Liver (tissue), 8 donors: ENCODE measurements at regions not wholly inside any gene's neighbourhood (a gene's known extent, or its start where the extent isn't known, plus 50 kb on each side); places are given as distances from the start of the nearest gene placed in this dataset.

Experiments
- DNase-seq: peaks from one replicate; pipeline ENCODE4 v3.0.0-alpha.2; 2017; ENCODE audit warnings: low spot score
- H3K27ac ChIP-seq, 2 donors: one replicate each; pipeline ENCODE4 v1.7.0; 2013; ENCODE audit warnings: inconsistent platforms in 2 of 2, low read length in 2 of 2, control low read depth in 1 of 2, low read depth in 1 of 2, mild to moderate bottlenecking in 1 of 2
- H3K27me3 ChIP-seq, 4 donors: one replicate each; pipeline versions ENCODE4 v1.6.1 to v1.7.0; 2013; ENCODE audit warnings: low read length in 3 of 4, inconsistent platforms in 1 of 4, mild to moderate bottlenecking in 1 of 4, moderate library complexity in 1 of 4; ENCODE audit not compliant: control insufficient read depth in 4 of 4, insufficient read depth in 4 of 4
- H3K36me3 ChIP-seq, 4 donors: one replicate each; pipeline versions ENCODE4 v1.6.1 to v1.7.0; 2013; ENCODE audit warnings: low read length in 3 of 4, mild to moderate bottlenecking in 3 of 4, low read depth in 1 of 4, moderate library complexity in 1 of 4; ENCODE audit not compliant: control insufficient read depth in 4 of 4, insufficient read depth in 3 of 4
- H3K4me1 ChIP-seq, 4 donors: one replicate each; pipeline versions ENCODE4 v1.6.1 to v1.7.0; 2013; ENCODE audit warnings: low read length in 3 of 4, mild to moderate bottlenecking in 3 of 4, moderate library complexity in 1 of 4; ENCODE audit not compliant: control insufficient read depth in 4 of 4, insufficient read depth in 4 of 4
- H3K4me3 ChIP-seq, 3 donors: one replicate each; pipeline versions ENCODE4 v1.6.1 to v1.7.0; 2013; ENCODE audit warnings: low read length in 3 of 3, control low read depth in 1 of 3, low read depth in 1 of 3, mild to moderate bottlenecking in 1 of 3
- H3K9ac ChIP-seq, 2 donors: one replicate each; pipeline ENCODE4 v1.7.0; 2013; ENCODE audit warnings: low read length in 2 of 2, mild to moderate bottlenecking in 2 of 2, moderate library complexity in 2 of 2, control low read depth in 1 of 2, low read depth in 1 of 2
- H3K9me3 ChIP-seq, 4 donors: one replicate each; pipeline versions ENCODE4 v1.6.1 to v1.7.0; 2013; ENCODE audit warnings: low read length in 3 of 4; ENCODE audit not compliant: control insufficient read depth in 4 of 4
- EGR1 ChIP-seq, 2 donors: IDR thresholded peaks; 2 replicates each; pipeline ENCODE4 v1.6.1; 2016 to 2018; ENCODE audit warnings: antibody characterized with exemption in 2 of 2, low read depth in 2 of 2
- FOXA1 ChIP-seq: IDR thresholded peaks from 2 replicates; pipeline ENCODE4 v1.6.1; 2016; ENCODE audit warnings: antibody characterized with exemption
- FOXA2 ChIP-seq: IDR thresholded peaks from 2 replicates; pipeline ENCODE4 v1.6.1; 2016; ENCODE audit warnings: antibody characterized with exemption
- GABPA ChIP-seq, 2 donors: IDR thresholded peaks in 1 of 2; conservative IDR thresholded peaks in 1 of 2; 2 replicates each; pipeline ENCODE4 v1.6.1; 2016; ENCODE audit warnings: antibody characterized with exemption in 2 of 2, mild to moderate bottlenecking in 1 of 2, moderate library complexity in 1 of 2
- HNF4A ChIP-seq, 2 donors: conservative IDR thresholded peaks; 2 replicates each; pipeline ENCODE4 v1.6.1; 2016; ENCODE audit warnings: antibody characterized with exemption in 2 of 2, mild to moderate bottlenecking in 2 of 2
- HNF4G ChIP-seq: IDR thresholded peaks from 2 replicates; pipeline ENCODE4 v1.6.1; 2016; ENCODE audit warnings: antibody characterized with exemption
- JUND ChIP-seq, 2 donors: IDR thresholded peaks; 2 replicates each; pipeline ENCODE4 v1.6.1; 2016; ENCODE audit warnings: antibody characterized with exemption in 2 of 2
- NR2F2 ChIP-seq: IDR thresholded peaks from 2 replicates; pipeline ENCODE4 v1.6.1; 2016; ENCODE audit warnings: antibody characterized with exemption
- RAD21 ChIP-seq, 2 donors: IDR thresholded peaks; 2 replicates each; pipeline ENCODE4 v1.6.1; 2016; ENCODE audit warnings: antibody characterized with exemption in 2 of 2, mild to moderate bottlenecking in 2 of 2
- RXRA ChIP-seq, 2 donors: IDR thresholded peaks; 2 replicates each; pipeline ENCODE4 v1.6.1; 2017 to 2018; ENCODE audit warnings: antibody characterized with exemption in 2 of 2, mild to moderate bottlenecking in 1 of 2
- SP1 ChIP-seq: IDR thresholded peaks from 2 replicates; pipeline ENCODE4 v1.6.1; 2018; ENCODE audit warnings: antibody characterized with exemption, mild to moderate bottlenecking
- TAF1 ChIP-seq: conservative IDR thresholded peaks from 2 replicates; pipeline ENCODE4 v1.6.1; 2016; ENCODE audit warnings: antibody characterized with exemption, mild to moderate bottlenecking
- YY1 ChIP-seq: IDR thresholded peaks from 2 replicates; pipeline ENCODE4 v1.6.1; 2016; ENCODE audit warnings: antibody characterized with exemption, mild to moderate bottlenecking
- WGBS: extraction: QIAGEN DNeasy Blood & Tissue Kit; methylation state at CpG from one replicate; pipeline ENCODE4 v1.1.7; 2013; 5-methylcytosine and 5-hydroxymethylcytosine counted together
- TF ChIP-seq, protein P1 (sequence below): fragments of 150-350 bp; IDR thresholded peaks from 2 replicates; pipeline ENCODE4 v1.5.1; 2017; ENCODE audit warnings: improper control_type of control experiment, low read depth, low read length; ENCODE audit not compliant: missing input control
- TF ChIP-seq, protein P2 (sequence below): IDR thresholded peaks from 2 replicates; pipeline ENCODE4 v1.6.1; 2016; ENCODE audit warnings: antibody characterized with exemption
- TF ChIP-seq, protein P3 (sequence below): IDR thresholded peaks from 2 replicates; pipeline ENCODE4 v1.6.1; 2016; ENCODE audit warnings: antibody characterized with exemption, mild to moderate bottlenecking
- TF ChIP-seq, protein P4 (sequence below): IDR thresholded peaks from 2 replicates; pipeline ENCODE4 v1.6.1; 2016; ENCODE audit warnings: antibody characterized with exemption
- TF ChIP-seq, protein P5 (sequence below): IDR thresholded peaks from 2 replicates; pipeline ENCODE4 v1.6.1; 2016; ENCODE audit warnings: antibody characterized with exemption
- donor health status: healthy.
- donor health status: healthy.
- donor health status: healthy.
- donor health status: healthy.
- donor health status: healthy.

DNA sequence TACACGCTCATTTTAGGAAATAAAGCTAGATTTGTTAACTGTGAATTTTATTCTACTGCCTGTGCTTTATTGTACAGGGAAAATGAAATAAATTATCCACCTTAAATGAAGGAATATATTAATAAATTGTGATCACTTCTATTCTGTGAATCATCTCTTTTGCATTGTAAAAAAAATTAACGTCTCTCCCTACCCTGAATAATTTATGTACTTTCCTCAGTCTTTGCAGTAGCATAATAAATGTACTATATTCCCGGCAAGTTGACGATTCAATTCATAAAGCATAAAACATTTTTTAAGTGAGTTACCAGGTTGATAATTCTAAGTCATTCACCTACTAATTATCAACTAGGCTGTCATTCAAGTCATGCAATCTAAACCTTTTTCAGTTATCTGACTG is 1425.3 kb upstream of the CDH9 start:
- no peak for DNase-seq
- no peak overlapping the region for H3K9ac ChIP-seq
- H3K4me3 ChIP-seq: no peak overlapping the region
- no peak overlapping the region for H3K27ac ChIP-seq
- H3K27me3 ChIP-seq: peaks cover 0 to 8% (median 0%) of the 10 kb centered on the region in 4 donors
- H3K36me3 ChIP-seq: no peaks in the 10 kb centered on the region
- 79% methylated on average over 4 of the region's 4 CpGs for WGBS
- no peaks in the 10 kb centered on the region for H3K4me1 ChIP-seq
- no peaks in the 10 kb centered on the region for H3K9me3 ChIP-seq
- TF ChIP-seq HNF4G (no peak), HNF4A (conservative IDR thresholded peaks at IDR 0.05) (no peak), JUND (IDR thresholded peaks at IDR 0.05) (no peak), SP1 (no peak), NR2F2 (no peak)
- TF ChIP-seq, protein P1, sequence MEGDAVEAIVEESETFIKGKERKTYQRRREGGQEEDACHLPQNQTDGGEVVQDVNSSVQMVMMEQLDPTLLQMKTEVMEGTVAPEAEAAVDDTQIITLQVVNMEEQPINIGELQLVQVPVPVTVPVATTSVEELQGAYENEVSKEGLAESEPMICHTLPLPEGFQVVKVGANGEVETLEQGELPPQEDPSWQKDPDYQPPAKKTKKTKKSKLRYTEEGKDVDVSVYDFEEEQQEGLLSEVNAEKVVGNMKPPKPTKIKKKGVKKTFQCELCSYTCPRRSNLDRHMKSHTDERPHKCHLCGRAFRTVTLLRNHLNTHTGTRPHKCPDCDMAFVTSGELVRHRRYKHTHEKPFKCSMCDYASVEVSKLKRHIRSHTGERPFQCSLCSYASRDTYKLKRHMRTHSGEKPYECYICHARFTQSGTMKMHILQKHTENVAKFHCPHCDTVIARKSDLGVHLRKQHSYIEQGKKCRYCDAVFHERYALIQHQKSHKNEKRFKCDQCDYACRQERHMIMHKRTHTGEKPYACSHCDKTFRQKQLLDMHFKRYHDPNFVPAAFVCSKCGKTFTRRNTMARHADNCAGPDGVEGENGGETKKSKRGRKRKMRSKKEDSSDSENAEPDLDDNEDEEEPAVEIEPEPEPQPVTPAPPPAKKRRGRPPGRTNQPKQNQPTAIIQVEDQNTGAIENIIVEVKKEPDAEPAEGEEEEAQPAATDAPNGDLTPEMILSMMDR: no peak
- TF ChIP-seq, protein P2, sequence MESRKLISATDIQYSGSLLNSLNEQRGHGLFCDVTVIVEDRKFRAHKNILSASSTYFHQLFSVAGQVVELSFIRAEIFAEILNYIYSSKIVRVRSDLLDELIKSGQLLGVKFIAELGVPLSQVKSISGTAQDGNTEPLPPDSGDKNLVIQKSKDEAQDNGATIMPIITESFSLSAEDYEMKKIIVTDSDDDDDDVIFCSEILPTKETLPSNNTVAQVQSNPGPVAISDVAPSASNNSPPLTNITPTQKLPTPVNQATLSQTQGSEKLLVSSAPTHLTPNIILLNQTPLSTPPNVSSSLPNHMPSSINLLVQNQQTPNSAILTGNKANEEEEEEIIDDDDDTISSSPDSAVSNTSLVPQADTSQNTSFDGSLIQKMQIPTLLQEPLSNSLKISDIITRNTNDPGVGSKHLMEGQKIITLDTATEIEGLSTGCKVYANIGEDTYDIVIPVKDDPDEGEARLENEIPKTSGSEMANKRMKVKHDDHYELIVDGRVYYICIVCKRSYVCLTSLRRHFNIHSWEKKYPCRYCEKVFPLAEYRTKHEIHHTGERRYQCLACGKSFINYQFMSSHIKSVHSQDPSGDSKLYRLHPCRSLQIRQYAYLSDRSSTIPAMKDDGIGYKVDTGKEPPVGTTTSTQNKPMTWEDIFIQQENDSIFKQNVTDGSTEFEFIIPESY: no peak

DNA sequence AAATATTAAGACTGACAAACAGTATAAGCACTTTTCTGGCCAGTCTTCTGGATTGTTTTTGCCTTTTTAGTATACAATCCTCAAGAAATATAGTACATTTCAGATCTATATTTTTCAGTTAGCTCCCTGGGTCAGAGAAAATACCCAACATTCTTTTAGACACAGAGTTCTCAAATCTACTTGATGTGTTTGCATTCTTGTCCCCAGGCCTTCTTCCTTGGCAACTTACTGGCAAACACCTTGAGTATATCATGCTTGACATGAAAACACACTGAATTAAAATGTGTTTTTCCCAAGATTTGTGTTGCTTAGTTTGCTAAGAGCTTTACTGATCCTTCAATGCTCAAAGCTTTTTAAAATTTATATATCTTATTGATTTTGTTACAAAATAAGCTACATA is 1413.1 kb upstream of the CDH9 start:
- Histone ChIP-seq H3K27ac (no peak overlapping the region), H3K4me1 (no peaks in the 10 kb centered on the region), H3K9ac (no peak overlapping the region), H3K9me3 (peaks cover 0 to under 1% (median 0%) of the 10 kb centered on the region in 4 donors), H3K36me3 (no peaks in the 10 kb centered on the region), H3K4me3 (no peak overlapping the region), H3K27me3 (peaks cover 0 to 3% (median 0%) of the 10 kb centered on the region in 4 donors)
- DNase-seq: no peak
- no peak for TF ChIP-seq GABPA (IDR thresholded peaks at IDR 0.05 in 1 of 2, conservative IDR thresholded peaks at IDR 0.05 in 1 of 2)
- no peak for TF ChIP-seq EGR1 (IDR thresholded peaks at IDR 0.05; ENCODE audit: low read depth in 2 of 2)
- TF ChIP-seq, protein P3, sequence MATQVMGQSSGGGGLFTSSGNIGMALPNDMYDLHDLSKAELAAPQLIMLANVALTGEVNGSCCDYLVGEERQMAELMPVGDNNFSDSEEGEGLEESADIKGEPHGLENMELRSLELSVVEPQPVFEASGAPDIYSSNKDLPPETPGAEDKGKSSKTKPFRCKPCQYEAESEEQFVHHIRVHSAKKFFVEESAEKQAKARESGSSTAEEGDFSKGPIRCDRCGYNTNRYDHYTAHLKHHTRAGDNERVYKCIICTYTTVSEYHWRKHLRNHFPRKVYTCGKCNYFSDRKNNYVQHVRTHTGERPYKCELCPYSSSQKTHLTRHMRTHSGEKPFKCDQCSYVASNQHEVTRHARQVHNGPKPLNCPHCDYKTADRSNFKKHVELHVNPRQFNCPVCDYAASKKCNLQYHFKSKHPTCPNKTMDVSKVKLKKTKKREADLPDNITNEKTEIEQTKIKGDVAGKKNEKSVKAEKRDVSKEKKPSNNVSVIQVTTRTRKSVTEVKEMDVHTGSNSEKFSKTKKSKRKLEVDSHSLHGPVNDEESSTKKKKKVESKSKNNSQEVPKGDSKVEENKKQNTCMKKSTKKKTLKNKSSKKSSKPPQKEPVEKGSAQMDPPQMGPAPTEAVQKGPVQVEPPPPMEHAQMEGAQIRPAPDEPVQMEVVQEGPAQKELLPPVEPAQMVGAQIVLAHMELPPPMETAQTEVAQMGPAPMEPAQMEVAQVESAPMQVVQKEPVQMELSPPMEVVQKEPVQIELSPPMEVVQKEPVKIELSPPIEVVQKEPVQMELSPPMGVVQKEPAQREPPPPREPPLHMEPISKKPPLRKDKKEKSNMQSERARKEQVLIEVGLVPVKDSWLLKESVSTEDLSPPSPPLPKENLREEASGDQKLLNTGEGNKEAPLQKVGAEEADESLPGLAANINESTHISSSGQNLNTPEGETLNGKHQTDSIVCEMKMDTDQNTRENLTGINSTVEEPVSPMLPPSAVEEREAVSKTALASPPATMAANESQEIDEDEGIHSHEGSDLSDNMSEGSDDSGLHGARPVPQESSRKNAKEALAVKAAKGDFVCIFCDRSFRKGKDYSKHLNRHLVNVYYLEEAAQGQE: no peak
- TF ChIP-seq, protein P2: no peak
- TF ChIP-seq FOXA1: no peak
- TF ChIP-seq, protein P4, sequence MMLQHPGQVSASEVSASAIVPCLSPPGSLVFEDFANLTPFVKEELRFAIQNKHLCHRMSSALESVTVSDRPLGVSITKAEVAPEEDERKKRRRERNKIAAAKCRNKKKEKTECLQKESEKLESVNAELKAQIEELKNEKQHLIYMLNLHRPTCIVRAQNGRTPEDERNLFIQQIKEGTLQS: no peak
- TF ChIP-seq JUND (IDR thresholded peaks at IDR 0.05): no peak
- TF ChIP-seq, protein P1: no peak
- TF ChIP-seq HNF4A (conservative IDR thresholded peaks at IDR 0.05): no peak
- TF ChIP-seq HNF4G: no peak
- no peak for TF ChIP-seq RXRA (IDR thresholded peaks at IDR 0.05)
- TF ChIP-seq TAF1: no peak
- no peak for TF ChIP-seq RAD21 (IDR thresholded peaks at IDR 0.05)
- TF ChIP-seq FOXA2: no peak
- no peak for TF ChIP-seq NR2F2
- no peak for TF ChIP-seq SP1
- TF ChIP-seq, protein P5, sequence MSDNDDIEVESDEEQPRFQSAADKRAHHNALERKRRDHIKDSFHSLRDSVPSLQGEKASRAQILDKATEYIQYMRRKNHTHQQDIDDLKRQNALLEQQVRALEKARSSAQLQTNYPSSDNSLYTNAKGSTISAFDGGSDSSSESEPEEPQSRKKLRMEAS: no peak
- TF ChIP-seq YY1: no peak
